Midbrain (tissue), 1 donor: ENCODE measurements at regions not wholly inside any gene's neighbourhood (a gene's known extent, or its start where the extent isn't known, plus 50 kb on each side); places are given as distances from the start of the nearest gene placed in this dataset.
A peak's percentile ranks its signal among the peaks of the same experiment; 100 is the strongest.

ENCODE experiments used
- DNase-seq: peaks from one replicate; lab custom pipeline; 2025; lab: John Stamatoyannopoulos, UW

DNA sequence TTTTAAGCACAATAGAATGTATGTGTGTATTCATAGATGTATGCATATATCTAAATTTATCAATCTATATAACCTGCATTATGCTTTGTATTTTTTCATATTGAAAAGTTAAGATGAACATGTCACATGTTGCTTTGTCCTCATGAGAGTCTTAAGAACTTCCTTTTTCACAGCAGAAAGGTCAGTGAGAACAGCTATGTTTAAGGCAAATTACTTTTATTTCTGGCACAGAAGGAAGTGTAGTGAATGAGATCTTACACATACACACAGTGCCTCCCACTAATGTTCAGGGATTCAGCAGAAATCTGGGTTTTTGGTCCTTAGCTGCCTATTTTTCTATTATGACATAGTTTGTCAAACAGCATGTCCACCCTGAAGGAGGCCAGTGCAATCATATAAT is 134.8 kb downstream of the TMEM26 start:
- no peak for DNase-seq

GRCh38 chr10:61317706-61318105 is 135.5 kb downstream of the TMEM26 start:
- DNase-seq, result no peak

- no peak for DNase-seq
Observed at GRCh38 chr10:61316676-61317265, 136.4 kb downstream of the TMEM26 start.

- no peak for DNase-seq
Observed at GRCh38 chr10:61314273-61314672, 138.9 kb downstream of the TMEM26 start.

- no peak for DNase-seq
Observed at GRCh38 chr10:61313460-61313859, 139.7 kb downstream of the TMEM26 start.

DNA sequence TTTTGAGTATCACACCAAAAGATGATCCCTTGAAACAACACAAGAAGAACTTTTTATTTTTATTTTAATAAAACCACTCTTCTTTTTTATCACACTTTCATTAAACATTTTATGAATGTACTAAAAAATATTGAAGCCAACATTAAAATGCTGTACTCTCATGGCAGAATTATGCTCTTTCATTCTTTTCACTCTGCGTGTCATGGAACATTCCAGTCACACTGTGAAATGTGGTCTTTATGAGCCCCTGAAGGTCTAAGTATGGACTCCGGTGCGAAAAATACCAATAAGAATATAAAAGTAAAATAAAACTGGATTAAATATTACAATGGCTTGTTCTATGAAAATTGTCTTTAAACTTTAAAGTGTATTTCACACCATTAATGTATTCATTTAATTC is 148.4 kb downstream of the TMEM26 start:
- DNase-seq, result no peak

- DNase-seq, result no peak
Observed at GRCh38 chr10:61302124-61302523, 151.1 kb downstream of the TMEM26 start.

GRCh38 chr10:61301575-61301974 is 151.6 kb downstream of the TMEM26 start:
- DNase-seq, result no peak

DNA sequence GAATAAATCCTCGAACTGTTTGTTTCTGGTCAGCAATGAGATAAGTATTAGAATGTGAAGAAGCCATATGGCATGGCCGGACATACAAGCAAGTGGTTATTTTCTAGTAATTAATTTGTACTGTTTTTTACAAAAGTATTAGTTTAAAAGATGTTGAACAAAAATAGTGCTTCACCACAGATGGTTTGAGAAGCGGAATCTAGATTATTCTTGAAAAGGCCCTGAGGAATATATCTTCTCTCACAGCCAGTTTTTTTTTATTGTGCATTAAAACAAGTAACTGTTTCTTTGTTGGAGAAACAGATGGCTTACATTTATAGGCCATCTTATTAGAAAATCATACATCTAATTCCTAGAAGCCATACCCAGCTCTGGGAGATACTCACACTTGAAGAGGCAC is 153.3 kb downstream of the TMEM26 start:
- DNase-seq, result no peak

- no peak for DNase-seq
Observed at GRCh38 chr10:61299156-61299555, 154.0 kb downstream of the TMEM26 start.

- no peak for DNase-seq
Observed at GRCh38 chr10:61298194-61298593, 155.0 kb downstream of the TMEM26 start.

- DNase-seq, result no peak
Observed at GRCh38 chr10:61296161-61296560, 157.0 kb downstream of the TMEM26 start.

- no peak for DNase-seq
Observed at GRCh38 chr10:61294131-61294530, 159.1 kb downstream of the TMEM26 start.

- DNase-seq, result no peak
Observed at GRCh38 chr10:61289813-61290212, 163.4 kb downstream of the TMEM26 start.

DNA sequence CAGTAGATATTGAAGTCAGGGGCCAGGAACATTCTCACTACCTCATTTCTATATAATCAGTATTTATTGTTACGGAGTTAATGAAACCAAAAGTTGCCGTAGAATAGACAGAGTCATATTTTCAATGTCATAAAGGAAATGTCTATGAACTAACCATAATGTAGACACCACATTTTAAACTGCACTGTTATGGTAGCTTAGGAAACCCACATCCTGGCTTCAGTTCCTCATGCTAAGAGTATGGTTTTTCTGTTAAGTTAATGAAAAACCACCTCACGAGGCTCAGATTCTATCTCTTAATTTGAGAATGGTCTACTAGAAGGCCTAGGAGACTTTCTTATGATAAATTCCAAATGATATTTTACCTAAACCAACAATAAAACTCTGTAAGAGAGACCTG is 166.5 kb downstream of the TMEM26 start:
- no peak for DNase-seq

DNA sequence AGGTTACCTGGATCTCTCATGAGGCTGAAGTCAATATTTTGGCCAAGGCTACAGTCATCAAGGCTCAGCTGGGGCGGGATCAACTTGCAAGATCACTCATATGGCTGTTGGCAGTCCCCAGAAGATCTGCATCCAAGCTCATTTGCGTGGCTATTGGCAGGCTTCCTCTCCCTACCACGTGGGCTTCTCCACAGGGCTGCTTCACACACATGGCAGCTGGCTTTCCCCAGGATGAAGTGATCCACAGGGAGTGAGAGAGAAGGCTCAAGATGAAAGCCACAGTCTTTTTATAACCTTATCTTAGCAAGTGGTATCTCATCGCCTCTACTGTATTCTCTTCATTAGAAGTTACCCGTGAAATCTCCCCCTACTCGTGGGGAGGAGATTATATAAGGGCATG is 167.4 kb downstream of the TMEM26 start:
- no peak for DNase-seq

DNA sequence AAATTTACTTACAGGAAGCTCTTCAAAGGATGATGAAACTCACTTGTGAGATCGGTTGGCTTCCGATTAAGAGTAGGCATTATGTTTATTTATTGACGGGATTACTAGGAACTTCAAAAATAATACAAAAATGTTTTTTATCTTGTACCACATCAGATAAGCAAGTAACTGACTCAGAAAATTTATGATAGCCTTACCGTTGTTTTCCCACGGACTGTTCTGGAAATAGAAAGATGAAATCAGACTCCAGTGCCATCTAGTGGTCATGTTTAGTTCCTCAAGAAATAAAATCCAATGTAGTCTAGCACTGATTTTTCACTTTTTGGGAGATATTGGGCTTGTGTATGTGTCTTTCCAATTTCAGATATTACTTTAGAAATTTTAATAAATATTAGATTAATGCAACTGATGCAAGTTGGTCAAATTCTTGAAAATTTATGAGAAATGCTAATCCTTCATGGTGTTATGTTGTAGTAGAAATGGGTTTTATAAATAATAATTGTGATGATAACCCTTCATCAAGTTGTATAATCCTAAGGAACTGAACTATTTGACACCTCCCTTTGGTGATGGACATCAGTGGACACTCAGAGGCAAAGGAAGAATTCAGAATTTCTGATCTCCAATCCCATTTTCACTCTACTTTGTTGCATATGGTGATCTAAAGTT is 168.8 kb downstream of the TMEM26 start:
- peak; percentile 51 for DNase-seq

DNA sequence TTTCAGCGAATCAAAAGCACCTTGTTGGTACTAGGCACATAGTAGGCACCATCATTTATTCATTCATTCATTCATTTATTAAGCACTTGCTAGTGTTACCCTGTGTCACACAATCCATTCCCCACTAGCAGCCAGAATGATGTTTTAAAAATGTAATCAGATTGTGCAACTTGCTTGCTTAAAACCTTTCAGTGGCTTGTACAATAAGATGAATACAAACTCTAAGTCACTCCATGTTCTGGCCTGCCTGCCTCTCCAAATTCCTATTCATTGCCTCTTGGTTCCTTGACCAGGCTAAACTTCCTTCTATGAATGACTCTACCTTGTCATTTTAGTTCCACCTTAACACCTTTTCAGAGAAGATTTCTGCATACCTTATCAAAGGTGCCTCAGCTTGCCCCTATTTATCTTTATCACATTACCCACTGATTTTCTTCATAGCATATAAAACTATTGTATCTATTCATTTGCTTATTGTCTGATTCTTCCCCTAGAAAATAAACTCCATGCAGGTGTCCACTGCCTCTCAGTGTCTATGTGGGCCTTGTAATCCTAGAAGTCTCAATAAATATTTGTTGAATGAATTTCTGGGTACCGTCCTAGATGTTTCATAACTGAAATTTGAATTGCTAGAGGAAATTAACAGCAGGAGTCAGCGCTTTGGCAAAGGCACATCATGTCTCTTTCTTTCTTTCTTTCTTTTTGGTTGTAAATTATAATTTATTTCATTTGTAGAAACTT is 169.5 kb downstream of the TMEM26 start:
- no peak for DNase-seq

DNA sequence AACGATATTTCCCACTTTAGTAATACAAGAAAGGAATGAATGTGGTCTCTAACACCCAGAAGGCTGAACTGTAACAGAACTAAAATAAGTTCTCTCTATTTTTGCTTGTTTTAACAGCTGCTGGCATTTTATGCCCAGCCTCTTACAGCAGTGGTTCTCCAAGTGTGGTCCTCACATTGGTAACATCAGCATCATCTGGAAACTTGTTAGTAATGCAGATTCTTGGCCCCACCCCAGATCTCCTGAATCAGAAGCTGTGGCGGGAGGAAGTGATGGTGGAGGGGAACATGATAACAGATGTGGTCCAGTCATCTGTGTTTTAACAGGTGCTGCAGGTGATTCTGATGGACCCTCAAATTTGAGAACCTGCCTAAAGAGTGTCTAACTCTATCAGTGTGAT is 170.1 kb downstream of the TMEM26 start:
- DNase-seq, result no peak

DNA sequence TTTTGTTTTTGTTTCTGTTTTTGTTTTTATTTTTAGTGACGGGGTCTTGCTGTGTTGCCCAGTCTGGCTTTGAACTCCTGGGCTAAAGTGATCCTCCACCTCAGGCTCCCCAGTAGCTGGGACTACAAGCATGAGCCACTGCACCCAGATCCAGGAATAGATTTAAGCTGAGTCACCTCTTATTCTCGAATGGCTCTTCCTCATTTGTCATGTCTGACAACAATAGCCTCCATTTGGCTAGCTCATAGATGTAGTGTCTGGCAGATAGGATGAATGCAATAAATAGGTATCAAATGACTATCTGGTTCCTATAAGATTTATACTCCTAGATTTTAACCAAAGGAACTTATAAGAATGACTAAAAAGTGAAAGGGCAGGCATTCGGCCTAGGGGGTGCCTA is 172.9 kb downstream of the TMEM26 start:
- DNase-seq, result no peak

DNA sequence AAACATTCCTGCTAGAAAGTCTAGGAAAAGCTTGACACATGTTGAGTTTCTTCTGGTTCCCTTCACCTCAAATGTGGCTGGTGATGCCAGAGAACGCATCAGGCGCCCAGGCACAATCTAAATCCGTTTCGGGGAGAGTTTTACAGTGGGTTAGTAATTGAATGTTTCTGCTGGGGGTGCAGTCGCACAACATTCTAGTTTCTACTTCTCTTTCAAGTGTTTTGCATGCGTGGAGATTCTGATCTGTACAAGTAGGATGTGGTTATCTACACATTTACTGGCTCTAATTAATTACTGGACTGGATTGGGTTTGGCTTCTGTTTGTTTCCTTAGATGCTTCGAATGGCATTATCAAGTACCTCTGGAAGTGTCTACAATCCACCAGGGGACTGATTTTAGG is 173.8 kb downstream of the TMEM26 start:
- no peak for DNase-seq

DNA sequence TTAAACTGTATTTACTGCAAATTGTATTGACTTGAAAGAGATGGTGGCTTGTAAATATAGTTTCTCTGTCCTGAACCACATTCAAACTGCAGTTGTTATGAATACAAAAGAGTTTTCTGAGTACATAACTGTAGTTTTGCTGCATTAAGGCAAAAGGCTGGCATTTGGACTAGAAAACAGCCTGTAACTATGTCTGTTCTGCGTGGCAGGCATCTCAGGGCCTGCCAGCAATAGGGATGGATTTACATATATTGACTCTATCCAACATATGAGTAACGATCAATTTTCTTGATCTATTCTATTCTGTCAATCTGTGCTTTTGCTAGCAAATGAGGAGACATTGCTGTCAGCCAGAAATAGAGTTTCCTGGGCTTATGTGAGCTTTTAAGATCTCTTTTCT is 174.6 kb downstream of the TMEM26 start:
- DNase-seq, result no peak

DNA sequence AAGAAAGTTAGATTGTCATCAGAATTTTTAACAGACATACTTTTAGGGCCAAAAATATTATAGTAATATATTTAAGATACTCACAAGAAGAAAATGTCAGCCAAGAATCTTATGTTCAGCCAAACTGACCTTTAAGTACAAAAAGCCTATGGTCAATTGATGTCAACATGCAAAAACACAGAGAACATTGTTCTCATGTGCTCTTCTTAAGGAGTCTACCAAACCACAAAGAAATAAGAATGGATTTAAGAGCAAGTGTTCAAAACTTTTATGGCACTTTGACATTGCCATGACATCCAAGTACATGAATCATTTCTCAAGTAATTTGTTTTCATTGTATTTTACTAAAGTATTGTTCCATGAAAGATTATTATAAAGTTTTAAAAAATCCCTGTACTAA is 180.4 kb downstream of the TMEM26 start:
- DNase-seq, result no peak
